ENCODE measurements at regions not wholly inside any gene's neighbourhood (a gene's known extent, or its start where the extent isn't known, plus 50 kb on each side); places are given as distances from the start of the nearest gene placed in this dataset.

DNA sequence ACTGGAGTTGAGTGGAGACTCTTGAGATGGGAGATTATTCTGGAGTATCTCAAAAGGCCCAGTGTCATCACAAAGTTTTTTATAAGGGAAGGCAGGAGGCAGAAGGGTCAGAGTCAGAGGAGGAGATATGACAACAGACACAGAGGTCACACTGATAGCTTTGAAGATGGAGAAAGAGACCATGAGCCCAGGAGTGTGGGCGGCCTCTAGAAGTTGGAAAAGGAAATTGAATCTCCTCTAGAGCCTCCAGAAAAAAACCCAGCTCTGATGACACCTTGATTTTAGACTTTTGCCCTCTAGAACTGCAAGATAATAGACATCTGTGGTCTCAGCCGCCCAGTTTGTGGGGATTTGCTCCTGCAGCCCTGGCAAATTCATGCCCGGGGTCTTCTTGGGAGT is 64.8 kb upstream of the SPTLC1 start:
- TF ChIP-seq L3MBTL2 (conservative IDR thresholded peaks at IDR 0.05) (no peak), FOXM1 (IDR thresholded peaks at IDR 0.05; ENCODE audit: borderline replicate concordance) (no peak), TARDBP (IDR thresholded peaks at IDR 0.05) (no peak), SUZ12 (IDR thresholded peaks at IDR 0.05) (no peak), NFRKB (IDR thresholded peaks at IDR 0.05) (no peak), CTBP1 (IDR thresholded peaks at IDR 0.05; ENCODE audit: borderline replicate concordance) (no peak), ARNT (IDR thresholded peaks at IDR 0.05) (no peak)

Data from HEK293T (cell line).